Mesendoderm (in vitro differentiated cells): ENCODE measurements at regions not wholly inside any gene's neighbourhood (a gene's known extent, or its start where the extent isn't known, plus 50 kb on each side); places are given as distances from the start of the nearest gene placed in this dataset.
"Not testable (repeated sequence)": the region's sequence is repeated elsewhere in the genome, so short reads cannot be mapped to it uniquely, and the experiment has no call there.

Source experiments
- DNase-seq: peaks from one replicate; pipeline ENCODE4 v3.0.0; 2013
- H2AK5ac ChIP-seq: 2 replicates; pipeline ENCODE4 v1.6.1; 2013; ENCODE audit warnings: low read length, inconsistent platforms
- H2BK120ac ChIP-seq: 2 replicates; pipeline ENCODE4 v1.6.1; 2013; ENCODE audit warnings: low read depth, mild to moderate bottlenecking, low read length, moderate library complexity, mixed read lengths
- H2BK15ac ChIP-seq: replicated peaks from 2 replicates; pipeline ENCODE4 v1.6.1; 2013; ENCODE audit warnings: low read depth, mild to moderate bottlenecking, moderate library complexity
- H2BK5ac ChIP-seq: 2 replicates; pipeline ENCODE4 v1.6.1; 2013; ENCODE audit warnings: low read length, inconsistent platforms
- H3K18ac ChIP-seq: 2 replicates; pipeline ENCODE4 v1.6.1; 2013; ENCODE audit warnings: mild to moderate bottlenecking, low read length, mixed read lengths
- H3K23ac ChIP-seq: one replicate; pipeline ENCODE4 v1.6.1; 2013; ENCODE audit warnings: low read length
- H3K27ac ChIP-seq: 2 replicates; pipeline ENCODE4 v1.5.1; 2013; ENCODE audit warnings: low read depth, mild to moderate bottlenecking, inconsistent platforms, low read length, moderate library complexity
- H3K27me3 ChIP-seq: 2 replicates; pipeline ENCODE4 v1.6.1; 2013; ENCODE audit warnings: low read length, control low read depth, mild to moderate bottlenecking, inconsistent platforms; ENCODE audit not compliant: insufficient read depth, poor library complexity
- H3K36me3 ChIP-seq: 2 replicates; pipeline ENCODE4 v1.6.1; 2013; ENCODE audit warnings: low read length, inconsistent platforms; ENCODE audit not compliant: control insufficient read depth, insufficient read depth
- H3K4ac ChIP-seq: one replicate; pipeline ENCODE4 v1.6.1; 2013; ENCODE audit warnings: low read depth, mild to moderate bottlenecking, low read length, moderate library complexity
- H3K4me1 ChIP-seq: 2 replicates; pipeline ENCODE4 v1.6.1; 2013; ENCODE audit warnings: low read depth, low read length, inconsistent platforms; ENCODE audit not compliant: control insufficient read depth
- H3K4me2 ChIP-seq: 2 replicates; pipeline ENCODE4 v1.6.1; 2013; ENCODE audit warnings: low read length
- H3K4me3 ChIP-seq: 2 replicates; pipeline ENCODE4 v1.5.1; 2013; ENCODE audit warnings: mild to moderate bottlenecking, low read length
- H3K56ac ChIP-seq: one replicate; pipeline ENCODE4 v1.6.1; 2013; ENCODE audit warnings: low read length
- H3K79me1 ChIP-seq: 2 replicates; pipeline ENCODE4 v1.6.1; 2013; ENCODE audit warnings: low read length, inconsistent platforms
- H3K79me2 ChIP-seq: 2 replicates; pipeline ENCODE4 v1.6.1; 2013; ENCODE audit warnings: mild to moderate bottlenecking, low read length; ENCODE audit not compliant: control insufficient read depth, insufficient read depth
- H3K9ac ChIP-seq: 2 replicates; pipeline ENCODE4 v1.6.1; 2013; ENCODE audit warnings: low read length, inconsistent platforms
- H4K5ac ChIP-seq: one replicate; pipeline ENCODE4 v1.6.1; 2013; ENCODE audit warnings: low read length
- H4K8ac ChIP-seq: one replicate; pipeline ENCODE4 v1.6.1; 2013; ENCODE audit warnings: low read depth, mild to moderate bottlenecking, control low read depth, low read length, moderate library complexity
- WGBS: extraction: QIAGEN DNeasy Blood & Tissue Kit; methylation state at CpG from one replicate; pipeline ENCODE4 v1.1.7; 2013; ENCODE audit warnings: low lambda C conversion rate, missing lambda C conversion rate; ENCODE audit not compliant: insufficient coverage; ENCODE audit errors: extremely low coverage; 5-methylcytosine and 5-hydroxymethylcytosine counted together

DNA sequence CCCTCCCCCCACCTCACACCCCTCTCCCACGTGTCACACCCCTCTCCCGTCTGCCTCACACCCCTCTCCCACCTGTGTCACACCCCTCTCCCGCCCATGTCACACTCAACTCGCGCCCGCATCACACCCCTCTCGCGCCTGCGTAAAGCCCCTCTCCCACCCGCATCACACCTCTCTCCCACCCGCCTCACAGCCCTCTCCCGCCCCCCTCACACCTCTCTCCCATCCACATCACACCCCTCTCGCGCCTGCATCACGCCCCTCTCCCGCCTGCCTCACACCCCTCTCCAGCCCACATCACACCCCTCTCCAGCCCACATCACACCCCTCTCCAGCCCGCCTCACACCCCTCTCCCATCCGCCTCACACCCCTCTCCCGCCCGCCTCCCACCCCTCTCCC is 173.5 kb upstream of the FOXD4L5 start:
- Histone ChIP-seq H3K4me3 (no peak overlapping the region), H3K4ac (no peak overlapping the region), H3K36me3 (no peaks in the 10 kb centered on the region), H3K18ac (no peak overlapping the region), H3K56ac (no peak overlapping the region), H3K27ac (no peak overlapping the region), H3K79me1 (no peaks in the 10 kb centered on the region), H3K23ac (no peak overlapping the region), H2BK120ac (no peak overlapping the region), H2AK5ac (no peak overlapping the region), H2BK5ac (no peak overlapping the region), H3K9ac (no peak overlapping the region), H3K79me2 (no peaks in the 10 kb centered on the region), H3K4me2 (no peak overlapping the region), H4K8ac (no peak overlapping the region), H3K27me3 (no peaks in the 10 kb centered on the region), H2BK15ac (no peak overlapping the region), H3K4me1 (no peaks in the 10 kb centered on the region), H4K5ac (no peak overlapping the region)
- no CpG with 5 or more reads among the region's 20 CpGs for WGBS
- no peak for DNase-seq

DNA sequence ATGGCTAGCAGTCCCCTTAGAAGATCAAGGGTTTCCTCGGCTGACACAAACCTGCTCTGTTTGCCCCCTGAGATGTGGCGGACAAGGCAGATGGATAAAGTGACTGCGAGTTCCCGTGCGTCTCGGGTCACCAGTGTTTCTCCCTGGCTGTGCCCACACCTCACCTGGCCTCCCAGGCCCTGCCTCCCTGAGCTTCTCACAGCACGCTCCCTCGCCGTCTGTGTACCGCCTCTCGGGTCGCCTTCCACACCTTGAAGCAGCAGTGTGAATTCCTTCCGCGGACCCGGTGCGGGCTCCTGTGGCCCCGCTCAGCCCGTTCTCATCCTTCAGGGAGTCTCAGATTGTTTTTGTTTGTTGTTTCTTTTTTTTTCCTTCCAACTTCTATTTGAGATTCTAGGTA is 172.0 kb upstream of the FOXD4L5 start:
- not testable (repeated sequence) for H3K4me3 ChIP-seq, H3K4me2 ChIP-seq, DNase-seq, H3K9ac ChIP-seq, H3K27me3 ChIP-seq, H2BK5ac ChIP-seq, H2BK120ac ChIP-seq, H3K18ac ChIP-seq, H3K23ac ChIP-seq, H3K4ac ChIP-seq, H4K5ac ChIP-seq, H3K36me3 ChIP-seq, H4K8ac ChIP-seq, H2AK5ac ChIP-seq, H3K56ac ChIP-seq, H3K27ac ChIP-seq, H3K79me1 ChIP-seq, H2BK15ac ChIP-seq, H3K79me2 ChIP-seq, H3K4me1 ChIP-seq
- no CpG with 5 or more reads among the region's 18 CpGs for WGBS

DNA sequence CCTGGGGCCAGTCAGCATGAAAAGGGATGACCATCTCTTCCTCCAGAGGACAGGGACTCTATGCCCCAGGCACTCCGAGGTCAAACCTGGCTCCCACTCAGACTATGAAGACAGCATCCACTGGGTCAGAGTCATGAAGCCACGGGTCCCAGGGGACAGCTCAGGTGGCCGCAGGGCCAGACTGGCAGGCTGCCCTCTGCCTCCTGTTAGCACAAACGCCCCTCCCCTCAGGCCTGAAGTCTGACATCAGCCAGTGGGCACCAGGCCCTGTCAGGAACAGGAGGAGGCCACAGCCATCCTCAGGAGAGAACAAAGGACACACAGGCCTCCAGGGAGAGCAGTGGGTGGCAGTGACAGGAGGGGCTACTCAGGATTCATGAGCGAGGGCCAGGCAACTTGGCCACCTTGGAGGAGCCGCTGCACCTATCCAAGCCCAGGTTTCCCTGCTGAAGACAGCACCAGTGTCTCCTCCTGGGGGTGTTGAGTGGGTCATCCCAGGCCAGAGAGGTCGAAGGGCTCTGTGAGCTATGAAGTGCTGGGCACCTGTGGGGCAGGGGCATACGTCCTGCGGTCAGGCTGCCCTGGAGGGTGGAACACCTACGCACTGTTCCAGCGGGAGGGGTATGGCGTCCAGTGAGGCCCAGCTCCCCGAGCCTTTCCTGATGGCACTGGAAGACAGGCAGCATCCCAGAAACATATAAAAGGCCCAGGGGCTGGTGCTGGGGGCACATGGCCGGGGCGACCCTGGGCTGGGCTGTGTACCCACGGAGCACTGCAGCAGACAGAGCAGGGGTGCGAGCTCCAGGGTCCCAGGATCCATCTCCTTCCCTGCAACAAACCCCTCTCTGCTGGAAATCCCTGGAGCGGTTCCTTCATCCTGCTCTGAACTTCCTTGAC is 171.0 kb upstream of the FOXD4L5 start:
- H3K4me2 ChIP-seq, H3K9ac ChIP-seq, H4K8ac ChIP-seq: not testable (repeated sequence)

DNA sequence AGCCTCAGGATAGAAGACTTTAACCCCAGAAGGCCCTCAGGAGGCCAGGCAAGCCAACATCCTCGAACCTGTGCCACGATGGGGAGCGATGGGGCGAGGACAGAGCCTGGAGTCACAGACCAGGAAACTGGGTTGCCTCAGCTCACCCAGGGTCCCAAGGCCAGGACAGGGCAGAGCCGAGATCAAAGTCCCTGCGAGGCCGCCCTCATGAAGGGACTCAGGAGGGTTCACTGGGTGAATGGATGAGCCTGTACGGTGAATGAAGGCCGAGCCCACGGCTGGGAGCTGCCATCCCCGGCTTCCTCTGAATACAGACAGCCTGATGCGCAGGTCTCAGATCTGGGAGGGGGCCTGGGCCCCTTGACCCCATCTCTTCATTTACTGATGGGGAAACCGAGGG is 170.1 kb upstream of the FOXD4L5 start:
- not testable (repeated sequence) for H3K4me1 ChIP-seq, H3K4me3 ChIP-seq, H2BK5ac ChIP-seq, H2AK5ac ChIP-seq, H3K18ac ChIP-seq, DNase-seq, H3K36me3 ChIP-seq, H4K8ac ChIP-seq, H3K9ac ChIP-seq, H3K79me2 ChIP-seq, H3K79me1 ChIP-seq, H2BK15ac ChIP-seq, H3K4me2 ChIP-seq, H2BK120ac ChIP-seq, H3K23ac ChIP-seq, H3K56ac ChIP-seq, H4K5ac ChIP-seq, H3K4ac ChIP-seq, H3K27me3 ChIP-seq, H3K27ac ChIP-seq
- WGBS: no CpG with 5 or more reads among the region's 13 CpGs

More for the DNA sequence above, 171.0 kb upstream of the FOXD4L5 start:
- not testable (repeated sequence) for H3K56ac ChIP-seq, H3K27me3 ChIP-seq, H2BK15ac ChIP-seq, H2BK5ac ChIP-seq, H2AK5ac ChIP-seq, H3K4me3 ChIP-seq, H2BK120ac ChIP-seq, H3K36me3 ChIP-seq, H3K4me1 ChIP-seq, DNase-seq, H4K5ac ChIP-seq, H3K27ac ChIP-seq, H3K4ac ChIP-seq, H3K18ac ChIP-seq, H3K23ac ChIP-seq, H3K79me1 ChIP-seq, H3K79me2 ChIP-seq
- no CpG with 5 or more reads among the region's 18 CpGs for WGBS

DNA sequence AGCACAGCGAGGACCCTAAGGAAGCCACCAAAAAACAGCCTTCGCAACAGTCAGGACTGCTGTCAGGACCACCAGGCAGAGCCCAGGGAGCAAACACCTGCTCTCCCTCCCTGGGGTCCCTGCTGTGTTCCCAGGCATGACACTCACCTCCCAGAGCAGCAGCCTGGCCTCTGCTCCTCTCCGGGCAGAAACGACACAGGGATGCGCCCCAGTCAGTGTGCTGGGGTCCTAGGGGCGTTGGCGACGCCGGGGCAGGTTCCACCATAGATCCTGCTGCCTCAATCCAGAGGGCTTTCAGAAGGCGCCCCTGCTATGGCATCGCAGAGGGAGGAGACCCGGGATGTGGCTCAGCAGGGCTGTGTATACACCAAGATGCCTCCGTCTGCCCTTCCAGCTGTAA is 169.7 kb upstream of the FOXD4L5 start:
- H3K36me3 ChIP-seq, H4K8ac ChIP-seq, H3K27me3 ChIP-seq, H2BK15ac ChIP-seq, H3K4ac ChIP-seq, DNase-seq, H3K56ac ChIP-seq, H2BK120ac ChIP-seq, H4K5ac ChIP-seq, H3K79me1 ChIP-seq, H3K9ac ChIP-seq, H3K4me1 ChIP-seq, H3K27ac ChIP-seq, H3K79me2 ChIP-seq, H3K23ac ChIP-seq, H2BK5ac ChIP-seq, H3K4me3 ChIP-seq, H3K18ac ChIP-seq, H3K4me2 ChIP-seq, H2AK5ac ChIP-seq: not testable (repeated sequence)
- WGBS: no CpG with 5 or more reads among the region's 13 CpGs

DNA sequence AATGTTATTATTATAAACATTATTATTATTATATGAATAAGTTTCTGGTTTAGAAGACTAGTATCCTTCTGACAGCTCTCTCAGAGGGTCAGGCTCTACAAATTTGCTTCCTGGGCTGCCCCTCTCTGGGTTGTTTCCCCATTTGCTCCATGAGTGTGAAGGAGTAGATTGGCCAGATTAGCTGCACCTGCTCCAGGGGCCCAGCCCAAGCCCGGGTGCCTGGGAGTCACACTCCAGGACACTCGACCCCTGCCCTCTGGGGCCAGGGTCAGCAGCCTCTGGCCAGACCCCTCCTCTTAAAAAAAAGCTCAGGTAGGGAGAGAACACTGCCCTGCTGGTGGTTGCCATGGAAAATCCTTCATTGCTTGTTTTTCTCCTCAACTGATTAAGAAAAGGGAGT is 169.0 kb upstream of the FOXD4L5 start:
- no CpG with 5 or more reads among the region's 2 CpGs for WGBS
- not testable (repeated sequence) for H2BK5ac ChIP-seq

More for the DNA sequence above, 169.0 kb upstream of the FOXD4L5 start:
- not testable (repeated sequence) for H2BK120ac ChIP-seq, H3K4ac ChIP-seq, H3K23ac ChIP-seq, H2BK15ac ChIP-seq, H3K27ac ChIP-seq, H3K4me1 ChIP-seq, H3K9ac ChIP-seq, H3K36me3 ChIP-seq, H3K4me3 ChIP-seq, H3K27me3 ChIP-seq, H4K8ac ChIP-seq, H3K18ac ChIP-seq, H2AK5ac ChIP-seq, H4K5ac ChIP-seq, H3K56ac ChIP-seq, DNase-seq, H3K79me1 ChIP-seq, H3K79me2 ChIP-seq, H3K4me2 ChIP-seq
